Psoas muscle (tissue), 7 donors: ENCODE measurements at regions not wholly inside any gene's neighbourhood (a gene's known extent, or its start where the extent isn't known, plus 50 kb on each side); places are given as distances from the start of the nearest gene placed in this dataset.

Experiments used
- ATAC-seq, 4 donors: fragments of 200-7000 bp; cut with Tn5 transposase; one replicate each; pipeline ENCODE4 v1.9.1; 2020; ENCODE audit warnings: moderate library complexity in 3 of 4, mild to moderate bottlenecking in 2 of 4
- DNase-seq, 2 donors: peaks; one replicate each; pipeline ENCODE4 v3.0.0-alpha.2; 2020
- H3K27ac ChIP-seq: fragments of 200-600 bp; one replicate; pipeline ENCODE4 v1.8.0; 2022
- H3K27me3 ChIP-seq, 3 donors: fragments of 200-600 bp in 1 of 3; one replicate each; pipeline versions ENCODE4 v1.6.1 to v1.8.0; 2013 to 2022; ENCODE audit warnings: low read length in 2 of 3, mild to moderate bottlenecking in 2 of 3, moderate library complexity in 1 of 3; ENCODE audit not compliant: insufficient read depth in 3 of 3
- H3K36me3 ChIP-seq, 2 donors: fragments of 200-600 bp in 1 of 2; one replicate each; pipeline versions ENCODE4 v1.6.1 to v1.8.0; 2013 to 2022; ENCODE audit warnings: low read depth in 1 of 2, mild to moderate bottlenecking in 1 of 2, moderate library complexity in 1 of 2; ENCODE audit not compliant: insufficient read depth in 1 of 2
- H3K4me1 ChIP-seq: fragments of 200-600 bp; one replicate; pipeline ENCODE4 v1.8.0; 2022
- H3K4me3 ChIP-seq: fragments of 200-600 bp; one replicate; pipeline ENCODE4 v1.8.0; 2022; ENCODE audit warnings: mild to moderate bottlenecking
- H3K9me3 ChIP-seq: fragments of 200-600 bp; one replicate; pipeline ENCODE4 v1.8.0; 2022
- CTCF ChIP-seq: fragments of 200-600 bp; IDR thresholded peaks from one replicate; pipeline ENCODE4 v1.8.0; 2022; ENCODE audit warnings: antibody characterized with exemption
- WGBS, 3 donors: extraction: QIAGEN DNeasy Blood & Tissue Kit; methylation state at CpG; one replicate each; pipeline versions ENCODE4 v1.1.6 to v1.1.7; 2013; 5-methylcytosine and 5-hydroxymethylcytosine counted together
- intact Hi-C, 2 donors: fragments of 100-400 bp; cut with DNase I; formaldehyde crosslinking; loops; one replicate each; pipeline versions ENCODE4 v1.11.0 to v1.14.2; 2022
- donor health status: healthy with polysubstance abuse.
- donor health status: DM: no; HTN: no; CAD: no; lungs with moderate emphysema.
- donor health status: Bipolar disorder and iron deficiency.
- donor health status: healthy.
- donor health status: DM: yes; HTN: yes; CAD: no.
- donor health status: DM: no; HTN: no; CAD: no.
- donor health status: DM: yes; HTN: yes; CAD: no.

GRCh38 chr7:46660402-46660980, 739.4 kb upstream of the IGFBP3 start:
- Histone ChIP-seq H3K9me3 (no peaks in the 10 kb centered on the region), H3K27me3 (no peaks in the 10 kb centered on the region), H3K4me1 (no peaks in the 10 kb centered on the region), H3K27ac (no peak overlapping the region), H3K4me3 (no peak overlapping the region), H3K36me3 (no peaks in the 10 kb centered on the region)
- intact Hi-C loops = no loop called here
- DNase-seq (no peak), ATAC-seq (no peak)
- no peak for TF ChIP-seq CTCF
- 90 to 92% (median 91%) methylated on average over 2 of the region's 2 CpGs for WGBS, 3 donors

DNA sequence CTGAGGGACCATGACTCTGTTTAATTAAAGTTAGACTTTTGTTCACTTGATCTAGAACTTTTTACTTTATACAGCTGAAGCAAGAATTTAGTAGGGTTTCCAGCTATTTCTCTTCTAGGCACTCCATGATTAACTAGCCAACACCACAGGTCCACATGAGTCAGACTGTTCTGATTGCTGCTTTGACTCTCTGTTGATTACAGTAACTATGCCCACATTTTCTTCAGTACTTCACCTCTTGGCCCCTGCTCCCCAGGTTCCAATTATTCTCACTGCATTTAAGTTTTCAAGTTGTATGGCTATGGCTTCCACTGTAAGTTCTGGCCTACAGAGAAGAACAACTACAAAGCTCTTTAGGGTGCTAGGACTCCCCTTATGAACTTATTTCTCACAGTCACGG, 737.2 kb upstream of the IGFBP3 start:
- no peaks in the 10 kb centered on the region for H3K9me3 ChIP-seq
- H3K27me3 ChIP-seq = no peaks in the 10 kb centered on the region
- DNase-seq (no peak), ATAC-seq (no peak)
- TF ChIP-seq CTCF = no peak
- WGBS, 3 donors = 79 to 87% (median 85%) methylated on average over 1 of the region's 1 CpG
- intact Hi-C loops = no loop called here
- no peaks in the 10 kb centered on the region for H3K4me1 ChIP-seq
- no peak overlapping the region for H3K4me3 ChIP-seq
- H3K27ac ChIP-seq = no peak overlapping the region
- no peaks in the 10 kb centered on the region for H3K36me3 ChIP-seq

DNA sequence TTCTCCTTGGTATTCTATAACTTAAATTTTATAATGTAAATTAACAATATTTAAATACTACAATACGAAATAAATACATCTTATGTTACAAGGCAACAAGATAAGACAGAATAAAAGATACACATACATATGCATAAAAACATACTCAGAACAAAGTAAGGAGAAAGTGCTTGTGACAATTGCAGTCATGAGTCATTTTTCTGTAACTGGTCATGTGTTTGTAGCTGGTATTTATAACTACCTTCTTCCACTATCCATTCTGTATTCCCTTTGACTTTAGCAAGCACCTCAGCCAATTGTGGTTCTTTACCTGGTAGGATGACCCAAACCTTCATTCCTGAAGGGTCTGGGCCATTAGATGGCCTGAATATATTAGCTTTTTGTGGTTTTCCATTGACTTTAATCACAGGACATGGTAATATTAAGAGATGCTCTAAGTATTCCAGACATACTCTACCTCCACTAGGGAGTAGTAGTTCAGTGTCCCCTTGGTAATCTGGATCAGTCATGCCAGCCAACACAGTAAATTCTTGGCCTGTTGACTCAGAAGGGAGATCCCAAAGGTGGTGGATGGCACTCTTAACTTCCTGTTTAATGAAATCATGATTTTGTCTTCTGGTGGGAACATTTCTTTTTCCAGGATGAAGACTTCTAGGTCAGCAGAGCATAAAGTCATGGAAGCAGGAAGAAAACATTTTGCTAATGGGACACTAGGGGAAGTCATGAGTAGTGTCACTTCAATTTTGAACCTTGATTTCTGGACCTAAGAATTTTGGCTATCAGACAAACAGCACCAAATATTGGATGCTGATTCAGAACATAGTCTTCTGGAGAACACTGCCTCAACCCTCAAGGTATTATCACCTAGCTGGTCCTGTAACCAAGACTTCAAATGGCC, 733.7 kb upstream of the IGFBP3 start:
- no peak for ATAC-seq
- intact Hi-C loops = no loop called here
- no peaks in the 10 kb centered on the region for H3K9me3 ChIP-seq

GRCh38 chr7:46653848-46654247, 732.8 kb upstream of the IGFBP3 start:
- 86 to 93% (median 90%) methylated on average over 2 of the region's 2 CpGs for WGBS, 3 donors
- H3K27ac ChIP-seq = no peak overlapping the region
- intact Hi-C loops = no loop called here
- ATAC-seq (no peak), DNase-seq (no peak)
- no peaks in the 10 kb centered on the region for H3K4me1 ChIP-seq
- H3K27me3 ChIP-seq = no peaks in the 10 kb centered on the region
- no peak for TF ChIP-seq CTCF
- H3K9me3 ChIP-seq = no peaks in the 10 kb centered on the region
- H3K4me3 ChIP-seq = no peak overlapping the region
- H3K36me3 ChIP-seq = no peaks in the 10 kb centered on the region

More for the DNA sequence above, 733.7 kb upstream of the IGFBP3 start:
- no peak for TF ChIP-seq CTCF
- Histone ChIP-seq H3K27ac (no peak overlapping the region), H3K27me3 (no peaks in the 10 kb centered on the region), H3K36me3 (no peaks in the 10 kb centered on the region), H3K4me1 (no peaks in the 10 kb centered on the region), H3K4me3 (no peak overlapping the region)
- 83 to 85% (median 84%) methylated on average over 1 of the region's 1 CpG for WGBS, 3 donors
- DNase-seq = no peak
